Panc1 (cell line): ENCODE measurements at regions not wholly inside any gene's neighbourhood (a gene's known extent, or its start where the extent isn't known, plus 50 kb on each side); places are given as distances from the start of the nearest gene placed in this dataset.

Source experiments
- ATAC-seq: fragments of 200-7000 bp; cut with Tn5 transposase; 2 replicates; pipeline ENCODE4 v1.9.1; 2020; ENCODE audit warnings: mild to moderate bottlenecking, moderate library complexity
- BruUV-seq: library from RNA; stranded (reverse); fragments of 400-500 nt; replicated peaks from 2 replicates; lab custom pipeline; 2021; lab: Mats Ljungman, UMichigan
- CTCF ChIA-PET: fragments of 300-600 bp; sonication (Branson Sonifier 250); formaldehyde crosslinking; loops from one replicate; lab custom pipeline; 2022; ENCODE audit warnings: antibody characterized with exemption; lab: Charles Lee
- POLR2A ChIA-PET: fragments of 300-600 bp; sonication (Branson Sonifier 250); formaldehyde crosslinking; loops from one replicate; lab custom pipeline; 2022; ENCODE audit warnings: antibody characterized with exemption; lab: Charles Lee
- DNase-seq: peaks from one replicate; pipeline ENCODE4 v3.0.0-alpha.2; 2010; ENCODE audit warnings: low read depth, low spot score
- H3K27ac ChIP-seq: 2 replicates; pipeline ENCODE4 v1.5.1; 2011; ENCODE audit warnings: mild to moderate bottlenecking, low read length, inconsistent platforms
- H3K27me3 ChIP-seq: fragments of 200-500 bp; sonication (Bioruptor generic); 2 replicates; pipeline ENCODE4 v1.6.0; 2014; ENCODE audit warnings: low read length, inconsistent platforms; ENCODE audit not compliant: control insufficient read depth, insufficient read depth
- H3K36me3 ChIP-seq: fragments of 200-500 bp; sonication (Bioruptor generic); 2 replicates; pipeline ENCODE4 v1.5.1; 2014; ENCODE audit warnings: inconsistent platforms, mild to moderate bottlenecking, low read length, moderate library complexity; ENCODE audit not compliant: control insufficient read depth, insufficient read depth
- H3K4me1 ChIP-seq: 2 replicates; pipeline ENCODE4 v1.5.1; 2011; ENCODE audit warnings: inconsistent platforms, mild to moderate bottlenecking, low read length, moderate library complexity; ENCODE audit not compliant: control insufficient read depth, insufficient read depth
- H3K4me3 ChIP-seq, 2 experiments: 2 replicates each; pipeline ENCODE4 v1.5.1; 2011 to 2012; ENCODE audit warnings: low read depth in 2 of 2, low read length in 2 of 2, mild to moderate bottlenecking in 2 of 2, inconsistent platforms in 1 of 2, moderate library complexity in 1 of 2
- H3K9me3 ChIP-seq: fragments of 200-500 bp; sonication (Bioruptor generic); 2 replicates; pipeline ENCODE4 v1.5.1; 2014; ENCODE audit warnings: low read depth, mild to moderate bottlenecking, inconsistent platforms, low read length, moderate library complexity; ENCODE audit not compliant: control insufficient read depth, insufficient read depth
- POLR2AphosphoS5 ChIP-seq: IDR thresholded peaks from 2 replicates; pipeline ENCODE4 v1.6.1; 2012; ENCODE audit warnings: mild to moderate bottlenecking, low read depth, low read length, moderate library complexity
- SIN3A ChIP-seq: IDR thresholded peaks from 2 replicates; pipeline ENCODE4 v1.6.1; 2012; ENCODE audit warnings: low read depth, mild to moderate bottlenecking, low read length, moderate library complexity, borderline replicate concordance; ENCODE audit not compliant: insufficient read depth
- TCF7L2 ChIP-seq: IDR thresholded peaks from 2 replicates; pipeline ENCODE4 v1.6.1; 2011; ENCODE audit warnings: mild to moderate bottlenecking, low read depth, low read length, inconsistent platforms
- in situ Hi-C: cut with HindIII; loops from 2 replicates; pipeline ENCODE4 v1.10.0; 2016; ENCODE audit warnings: low sequenced_read_pairs, low pct_unique_long_range_greater_than_20kb
- intact Hi-C: fragments of 100-400 bp; cut with micrococcal nuclease; formaldehyde crosslinking; loops from one replicate; pipeline ENCODE4 v1.10.0; 2022; ENCODE audit not compliant: unreplicated experiment
- TF ChIP-seq, protein P1 (sequence below), 2 experiments: IDR thresholded peaks; 2 replicates each; pipeline ENCODE4 v1.6.1; 2011 to 2012; ENCODE audit warnings: low read depth in 2 of 2, control low read depth in 1 of 2, low read length in 1 of 2, mild to moderate bottlenecking in 1 of 2, moderate library complexity in 1 of 2; ENCODE audit not compliant: insufficient read depth in 1 of 2
- TF ChIP-seq, protein P2 (sequence below): fragments of 450-650 bp; IDR thresholded peaks from 2 replicates; pipeline ENCODE4 v1.5.1; 2017; ENCODE audit warnings: mild to moderate bottlenecking

DNA sequence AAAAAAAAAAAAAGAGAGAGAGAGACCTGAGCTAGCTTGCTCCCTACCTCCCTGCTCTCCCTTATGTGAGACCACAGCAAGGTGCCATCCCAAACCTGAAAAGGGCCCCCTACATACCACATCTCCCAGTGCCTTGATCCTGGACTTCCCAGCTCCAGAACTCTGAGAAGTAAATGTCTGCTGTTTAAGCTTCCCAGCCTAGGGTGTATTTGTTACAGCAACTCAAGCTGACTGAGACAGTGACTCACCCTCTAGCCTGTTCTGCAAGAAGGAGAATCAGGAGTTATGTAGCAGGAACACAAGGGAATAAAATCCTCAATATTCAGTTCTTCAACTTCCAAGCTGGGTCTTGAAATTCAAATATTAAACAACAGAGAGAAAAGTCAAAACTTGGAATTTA lies 52.1 kb upstream of the TMEM72 start:
- H3K27me3 ChIP-seq, result no peaks in the 10 kb centered on the region
- DNase-seq, result no peak
- BruUV-seq, result no TSS peak

DNA sequence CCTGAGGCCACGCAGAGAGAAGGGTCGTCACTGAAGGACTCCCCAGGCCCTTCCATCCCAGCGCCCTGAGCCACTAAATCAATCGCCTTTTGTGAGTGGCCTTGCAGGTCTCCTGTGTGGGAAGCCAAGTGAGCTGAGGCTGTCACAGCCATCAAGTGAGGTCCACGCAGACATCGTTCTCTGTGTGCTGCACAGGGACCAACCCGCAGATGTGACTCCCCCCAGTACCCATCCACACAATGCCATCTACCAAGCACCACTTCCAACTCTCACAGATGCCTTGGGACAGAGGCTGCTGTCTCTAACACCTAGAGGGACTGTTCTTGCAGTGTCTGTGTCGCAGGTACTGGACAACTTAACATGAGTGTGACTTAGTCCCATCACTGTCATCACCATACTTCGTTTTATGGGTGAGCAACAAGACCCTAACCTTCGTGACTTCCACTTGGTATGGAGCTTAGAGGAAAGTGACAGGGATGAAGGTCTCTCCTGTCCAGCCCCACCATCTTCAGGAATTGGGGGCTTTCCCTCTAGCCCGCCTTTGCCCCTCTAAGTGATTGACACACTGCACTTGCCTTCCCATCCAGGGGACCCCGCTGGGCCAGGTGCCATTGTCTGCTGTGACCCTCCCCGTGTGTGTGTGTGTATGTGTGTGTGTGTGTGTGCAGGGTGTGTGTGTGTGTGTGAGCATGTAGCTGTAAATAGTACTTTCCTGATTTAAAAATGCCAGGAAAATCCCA lies 51.4 kb upstream of the TMEM72 start:
- CTCF ChIA-PET, result interaction anchor here (0.7 kb wide), 1 partner anchor 833 kb away, joined by 4 read pairs; no protein-coding TSS in a partner anchor
- in situ Hi-C loops, result no loop called here
- intact Hi-C loops, result loop anchor here (5.0 to 10.0 kb wide), 3 partner anchors 265 to 545 kb away; partner anchors contain the start of gene CXCL12

More for the DNA sequence above, 52.1 kb upstream of the TMEM72 start:
- POLR2A ChIA-PET, result no interaction called here
- Histone ChIP-seq H3K27ac (no peak overlapping the region), H3K9me3 (no peaks in the 10 kb centered on the region), H3K36me3 (no peaks in the 10 kb centered on the region), H3K4me1 (no peaks in the 10 kb centered on the region), H3K4me3 (no peak overlapping the region)
- TF ChIP-seq TCF7L2, result no peak
- TF ChIP-seq POLR2AphosphoS5, result no peak
- no peak for TF ChIP-seq SIN3A
- TF ChIP-seq, protein P1, sequence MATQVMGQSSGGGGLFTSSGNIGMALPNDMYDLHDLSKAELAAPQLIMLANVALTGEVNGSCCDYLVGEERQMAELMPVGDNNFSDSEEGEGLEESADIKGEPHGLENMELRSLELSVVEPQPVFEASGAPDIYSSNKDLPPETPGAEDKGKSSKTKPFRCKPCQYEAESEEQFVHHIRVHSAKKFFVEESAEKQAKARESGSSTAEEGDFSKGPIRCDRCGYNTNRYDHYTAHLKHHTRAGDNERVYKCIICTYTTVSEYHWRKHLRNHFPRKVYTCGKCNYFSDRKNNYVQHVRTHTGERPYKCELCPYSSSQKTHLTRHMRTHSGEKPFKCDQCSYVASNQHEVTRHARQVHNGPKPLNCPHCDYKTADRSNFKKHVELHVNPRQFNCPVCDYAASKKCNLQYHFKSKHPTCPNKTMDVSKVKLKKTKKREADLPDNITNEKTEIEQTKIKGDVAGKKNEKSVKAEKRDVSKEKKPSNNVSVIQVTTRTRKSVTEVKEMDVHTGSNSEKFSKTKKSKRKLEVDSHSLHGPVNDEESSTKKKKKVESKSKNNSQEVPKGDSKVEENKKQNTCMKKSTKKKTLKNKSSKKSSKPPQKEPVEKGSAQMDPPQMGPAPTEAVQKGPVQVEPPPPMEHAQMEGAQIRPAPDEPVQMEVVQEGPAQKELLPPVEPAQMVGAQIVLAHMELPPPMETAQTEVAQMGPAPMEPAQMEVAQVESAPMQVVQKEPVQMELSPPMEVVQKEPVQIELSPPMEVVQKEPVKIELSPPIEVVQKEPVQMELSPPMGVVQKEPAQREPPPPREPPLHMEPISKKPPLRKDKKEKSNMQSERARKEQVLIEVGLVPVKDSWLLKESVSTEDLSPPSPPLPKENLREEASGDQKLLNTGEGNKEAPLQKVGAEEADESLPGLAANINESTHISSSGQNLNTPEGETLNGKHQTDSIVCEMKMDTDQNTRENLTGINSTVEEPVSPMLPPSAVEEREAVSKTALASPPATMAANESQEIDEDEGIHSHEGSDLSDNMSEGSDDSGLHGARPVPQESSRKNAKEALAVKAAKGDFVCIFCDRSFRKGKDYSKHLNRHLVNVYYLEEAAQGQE (IDR thresholded peaks at IDR 0.05; ENCODE audit: insufficient read depth in 1 of 2, low read depth in 2 of 2, low read length in 1 of 2), result no peak
- TF ChIP-seq, protein P2, sequence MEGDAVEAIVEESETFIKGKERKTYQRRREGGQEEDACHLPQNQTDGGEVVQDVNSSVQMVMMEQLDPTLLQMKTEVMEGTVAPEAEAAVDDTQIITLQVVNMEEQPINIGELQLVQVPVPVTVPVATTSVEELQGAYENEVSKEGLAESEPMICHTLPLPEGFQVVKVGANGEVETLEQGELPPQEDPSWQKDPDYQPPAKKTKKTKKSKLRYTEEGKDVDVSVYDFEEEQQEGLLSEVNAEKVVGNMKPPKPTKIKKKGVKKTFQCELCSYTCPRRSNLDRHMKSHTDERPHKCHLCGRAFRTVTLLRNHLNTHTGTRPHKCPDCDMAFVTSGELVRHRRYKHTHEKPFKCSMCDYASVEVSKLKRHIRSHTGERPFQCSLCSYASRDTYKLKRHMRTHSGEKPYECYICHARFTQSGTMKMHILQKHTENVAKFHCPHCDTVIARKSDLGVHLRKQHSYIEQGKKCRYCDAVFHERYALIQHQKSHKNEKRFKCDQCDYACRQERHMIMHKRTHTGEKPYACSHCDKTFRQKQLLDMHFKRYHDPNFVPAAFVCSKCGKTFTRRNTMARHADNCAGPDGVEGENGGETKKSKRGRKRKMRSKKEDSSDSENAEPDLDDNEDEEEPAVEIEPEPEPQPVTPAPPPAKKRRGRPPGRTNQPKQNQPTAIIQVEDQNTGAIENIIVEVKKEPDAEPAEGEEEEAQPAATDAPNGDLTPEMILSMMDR, result no peak
- ATAC-seq, result no peak
- CTCF ChIA-PET, result interaction anchor here (0.6 to 0.7 kb wide), 2 partner anchors 20 to 832 kb away, joined by 4 to 9 read pairs; no protein-coding TSS in a partner anchor
- intact Hi-C loops (loop anchor here (5.0 to 10.0 kb wide), 2 partner anchors 472 to 544 kb away; partner anchors contain the start of gene CXCL12), in situ Hi-C loops (no loop called here)

More for the DNA sequence above, 51.4 kb upstream of the TMEM72 start:
- ATAC-seq (no peak), DNase-seq (no peak)
- Histone ChIP-seq H3K27me3 (no peaks in the 10 kb centered on the region), H3K36me3 (no peaks in the 10 kb centered on the region), H3K27ac (no peak overlapping the region), H3K4me3 (no peak overlapping the region), H3K4me1 (no peaks in the 10 kb centered on the region), H3K9me3 (no peaks in the 10 kb centered on the region)
- BruUV-seq, result no TSS peak
- TF ChIP-seq TCF7L2 (no peak), SIN3A (no peak), POLR2AphosphoS5 (no peak)
- TF ChIP-seq, protein P1 (IDR thresholded peaks at IDR 0.05; ENCODE audit: insufficient read depth in 1 of 2, low read depth in 2 of 2, low read length in 1 of 2), result no peak
- TF ChIP-seq, protein P2, result no peak
- POLR2A ChIA-PET, result no interaction called here
